Prostate gland (tissue), 2 donors: ENCODE measurements at regions not wholly inside any gene's neighbourhood (a gene's known extent, or its start where the extent isn't known, plus 50 kb on each side); places are given as distances from the start of the nearest gene placed in this dataset.

ENCODE experiments used
- DNase-seq: peaks from one replicate; pipeline ENCODE4 v3.0.0-alpha.2; 2019; ENCODE audit warnings: low spot score
- H3K27ac ChIP-seq, 2 donors: fragments of 200-600 bp; sonication (generic); 2 replicates each; pipeline ENCODE4 v1.5.1; 2017 to 2019
- H3K27me3 ChIP-seq: fragments of 200-600 bp; sonication (generic); replicated peaks from 2 replicates; pipeline ENCODE4 v1.5.1; 2019; ENCODE audit not compliant: insufficient read depth
- H3K36me3 ChIP-seq, 2 donors: fragments of 200-600 bp; sonication (generic); 1 replicate in 1 of 2; 2 replicates in 1 of 2; pipeline versions ENCODE4 v1.5.1 to v1.8.1; 2017 to 2019
- H3K4me1 ChIP-seq: fragments of 200-600 bp; sonication (generic); replicated peaks from 2 replicates; pipeline ENCODE4 v1.5.1; 2019
- H3K4me3 ChIP-seq, 2 donors: fragments of 200-600 bp; sonication (generic); 2 replicates each; pipeline ENCODE4 v1.5.1; 2017 to 2019
- H3K9me3 ChIP-seq: fragments of 200-600 bp; sonication (generic); 2 replicates; pipeline ENCODE4 v1.5.1; 2017
- CTCF ChIP-seq, 4 experiments: fragments of 200-600 bp in 2 of 4; fragments of 450-650 bp in 2 of 4; sonication (generic) in 2 of 4; IDR thresholded peaks; 1 replicate in 3 of 4; 2 replicates in 1 of 4; pipeline ENCODE4 v1.5.1; 2016 to 2019; ENCODE audit warnings: antibody characterized with exemption in 4 of 4, mild to moderate bottlenecking in 2 of 4, moderate library complexity in 2 of 4
- POLR2A ChIP-seq: fragments of 450-650 bp; IDR thresholded peaks from one replicate; pipeline ENCODE4 v1.6.1; 2016; ENCODE audit warnings: antibody characterized with exemption, mild to moderate bottlenecking
- POLR2AphosphoS5 ChIP-seq: sonication (generic); formaldehyde crosslinking; IDR thresholded peaks from one replicate; pipeline ENCODE4 v1.6.1; 2017; ENCODE audit warnings: antibody characterized with exemption
- WGBS: methylation state at CpG from one replicate; pipeline ENCODE4 v1.1.5; 2018; 5-methylcytosine and 5-hydroxymethylcytosine counted together
- intact Hi-C: fragments of 100-400 bp; cut with DNase I; formaldehyde crosslinking; loops from one replicate; pipeline ENCODE4 v1.14.2; 2022

- WGBS, result 75% methylated on average over 1 of the region's 1 CpG
- H3K4me1 ChIP-seq, result no peaks in the 10 kb centered on the region
- TF ChIP-seq POLR2AphosphoS5 (no peak), CTCF (IDR thresholded peaks at IDR 0.05) (no peak), POLR2A (no peak)
Measured at GRCh38 chr2:145305889-145306288, 786.0 kb upstream of the ZEB2 start.

GRCh38 chr2:145304501-145304900 lies 784.6 kb upstream of the ZEB2 start:
- TF ChIP-seq POLR2AphosphoS5, result no peak
- no peak for TF ChIP-seq CTCF (IDR thresholded peaks at IDR 0.05)
- no peak for TF ChIP-seq POLR2A

More at GRCh38 chr2:145305889-145306288, 786.0 kb upstream of the ZEB2 start:
- Histone ChIP-seq H3K27ac (no peak overlapping the region), H3K36me3 (no peaks in the 10 kb centered on the region), H3K4me3 (no peak overlapping the region), H3K9me3 (no peaks in the 10 kb centered on the region), H3K27me3 (no peaks in the 10 kb centered on the region)
- intact Hi-C loops, result no loop called here
- DNase-seq, result no peak

GRCh38 chr2:145303536-145303935 lies 783.6 kb upstream of the ZEB2 start:
- DNase-seq, result no peak
- H3K4me1 ChIP-seq, result no peaks in the 10 kb centered on the region
- no peaks in the 10 kb centered on the region for H3K36me3 ChIP-seq
- TF ChIP-seq CTCF (IDR thresholded peaks at IDR 0.05) (no peak), POLR2AphosphoS5 (no peak), POLR2A (no peak)
- H3K4me3 ChIP-seq, result no peak overlapping the region
- H3K27ac ChIP-seq, result no peak overlapping the region
- intact Hi-C loops, result no loop called here
- 27% methylated on average over 2 of the region's 2 CpGs for WGBS
- no peaks in the 10 kb centered on the region for H3K27me3 ChIP-seq
- no peaks in the 10 kb centered on the region for H3K9me3 ChIP-seq

More at GRCh38 chr2:145304501-145304900, 784.6 kb upstream of the ZEB2 start:
- no peak for DNase-seq
- Histone ChIP-seq H3K4me3 (no peak overlapping the region), H3K27ac (no peak overlapping the region), H3K27me3 (no peaks in the 10 kb centered on the region), H3K4me1 (no peaks in the 10 kb centered on the region), H3K9me3 (no peaks in the 10 kb centered on the region), H3K36me3 (no peaks in the 10 kb centered on the region)
- WGBS, result 84% methylated on average over 3 of the region's 3 CpGs
- intact Hi-C loops, result no loop called here

GRCh38 chr2:145302886-145303285 lies 783.0 kb upstream of the ZEB2 start:
- Histone ChIP-seq H3K9me3 (no peaks in the 10 kb centered on the region), H3K36me3 (no peaks in the 10 kb centered on the region), H3K4me3 (no peak overlapping the region), H3K27me3 (no peaks in the 10 kb centered on the region), H3K4me1 (no peaks in the 10 kb centered on the region), H3K27ac (no peak overlapping the region)
- 77% methylated on average over 2 of the region's 2 CpGs for WGBS
- TF ChIP-seq POLR2AphosphoS5 (no peak), CTCF (IDR thresholded peaks at IDR 0.05) (no peak)
- intact Hi-C loops, result no loop called here
- no peak for DNase-seq

- TF ChIP-seq POLR2AphosphoS5 (no peak), POLR2A (no peak), CTCF (IDR thresholded peaks at IDR 0.05) (no peak)
- DNase-seq, result no peak
- Histone ChIP-seq H3K27ac (no peak overlapping the region), H3K4me3 (no peak overlapping the region), H3K36me3 (no peaks in the 10 kb centered on the region), H3K9me3 (no peaks in the 10 kb centered on the region), H3K27me3 (no peaks in the 10 kb centered on the region), H3K4me1 (no peaks in the 10 kb centered on the region)
- intact Hi-C loops, result no loop called here
- 50% methylated on average over 3 of the region's 3 CpGs for WGBS
Measured at GRCh38 chr2:145302451-145302850, 782.5 kb upstream of the ZEB2 start.
